A549 (cell line): ENCODE measurements at regions not wholly inside any gene's neighbourhood (a gene's known extent, or its start where the extent isn't known, plus 50 kb on each side); places are given as distances from the start of the nearest gene placed in this dataset.
A peak's percentile ranks its signal among the peaks of the same experiment; 100 is the strongest.
"Not testable (repeated sequence)": the region's sequence is repeated elsewhere in the genome, so short reads cannot be mapped to it uniquely, and the experiment has no call there.

Experiments used
- ATAC-seq, 2 experiments: fragments of 200-7000 bp in 1 of 2; fragments of >200 bp in 1 of 2; cut with Nextera tagmentation in 1 of 2; cut with Tn5 transposase in 1 of 2; 3 replicates each; pipeline versions ENCODE4 v1.8.0 to v1.9.1; 2018 to 2020; ENCODE audit warnings: mild to moderate bottlenecking in 1 of 2, moderate library complexity in 1 of 2
- CTCF ChIA-PET: fragments of 300-600 bp; sonication (Branson Sonifier 250); formaldehyde crosslinking; extraction: SDS; loops from one replicate; lab custom pipeline; 2021; ENCODE audit warnings: antibody characterized with exemption, inconsistent platforms; lab: Yijun Ruan, JAX
- POLR2A ChIA-PET: fragments of 350-600 bp; formaldehyde crosslinking; extraction: SDS; loops from one replicate; lab custom pipeline; 2021; ENCODE audit warnings: antibody characterized with exemption, inconsistent platforms; lab: Yijun Ruan, JAX
- DNase-seq, 2 experiments: peaks; one replicate each; pipeline versions ENCODE4 v3.0.0 to v3.0.0-alpha.2; 2011 to 2016; ENCODE audit warnings: low read depth in 1 of 2, low spot score in 1 of 2
- FAIRE-seq: peaks from 2 replicates; lab custom pipeline; 2011; peaks lifted over from hg19 to GRCh38; lab: Jason Lieb, UNC
- H3K27ac ChIP-seq, 2 experiments: fragments of >200 bp; sonication (Bioruptor Twin); formaldehyde crosslinking; 3 replicates each; pipeline ENCODE4 v1.5.1; 2016 to 2017
- H3K4me1 ChIP-seq: fragments of >200 bp; sonication (Bioruptor Twin); formaldehyde crosslinking; 3 replicates; pipeline ENCODE4 v1.6.1; 2016
- H3K4me2 ChIP-seq: fragments of >200 bp; sonication (Bioruptor Twin); formaldehyde crosslinking; 3 replicates; pipeline ENCODE4 v1.6.1; 2016
- H3K4me3 ChIP-seq: fragments of >200 bp; sonication (Bioruptor Twin); formaldehyde crosslinking; 3 replicates; pipeline ENCODE4 v1.5.1; 2016
- H3K9me3 ChIP-seq: fragments of >200 bp; sonication (Bioruptor Twin); formaldehyde crosslinking; 3 replicates; pipeline ENCODE4 v1.6.1; 2016
- ATOH8 ChIP-seq: fragments of 250-450 bp; sonication (Bioruptor Pico); IDR thresholded peaks from 2 replicates; pipeline ENCODE4 v1.5.0; 2020; ENCODE audit warnings: low read depth, mild to moderate bottlenecking, moderate library complexity
- BCL3 ChIP-seq: fragments of >200 bp; sonication (Bioruptor Twin); formaldehyde crosslinking; IDR thresholded peaks from 3 replicates; pipeline ENCODE4 v1.6.1; 2016
- BHLHE40 ChIP-seq: IDR thresholded peaks from 2 replicates; pipeline ENCODE4 v1.6.1; 2012; ENCODE audit warnings: low read depth, low read length, inconsistent platforms
- EP300 ChIP-seq, 2 experiments: fragments of >200 bp; sonication (Bioruptor Twin); formaldehyde crosslinking; IDR thresholded peaks; 2 replicates in 1 of 2; 3 replicates in 1 of 2; pipeline ENCODE4 v1.6.1; 2016 to 2017
- HES2 ChIP-seq: fragments of >200 bp; sonication (Bioruptor Twin); formaldehyde crosslinking; IDR thresholded peaks from 2 replicates; pipeline ENCODE4 v1.6.1; 2016
- JUN ChIP-seq, 2 experiments: fragments of >200 bp; sonication (Bioruptor Twin); formaldehyde crosslinking; IDR thresholded peaks; 2 replicates in 1 of 2; 3 replicates in 1 of 2; pipeline ENCODE4 v1.6.1; 2016 to 2017
- KDM5A ChIP-seq: fragments of 200-600 bp; sonication (generic); IDR thresholded peaks from 2 replicates; pipeline ENCODE4 v1.6.1; 2016; ENCODE audit warnings: antibody characterized with exemption, mild to moderate bottlenecking
- NFE2L2 ChIP-seq: fragments of 150-350 bp; conservative IDR thresholded peaks from 2 replicates; pipeline ENCODE4 v1.6.1; 2014; ENCODE audit warnings: low read length
- PBX3 ChIP-seq: IDR thresholded peaks from 2 replicates; pipeline ENCODE4 v1.6.1; 2012
- POLR2A ChIP-seq: IDR thresholded peaks from 2 replicates; pipeline ENCODE4 v1.6.1; 2012; ENCODE audit warnings: mild to moderate bottlenecking, low read length
- RAD21 ChIP-seq, 2 experiments: fragments of >200 bp in 1 of 2; sonication (Bioruptor Twin) in 1 of 2; formaldehyde crosslinking in 1 of 2; IDR thresholded peaks in 1 of 2; conservative IDR thresholded peaks in 1 of 2; 2 replicates in 1 of 2; 3 replicates in 1 of 2; pipeline ENCODE4 v1.6.1; 2012 to 2018; ENCODE audit warnings: inconsistent platforms in 1 of 2
- TP53 ChIP-seq: fragments of 250-450 bp; sonication (Bioruptor Pico); IDR thresholded peaks from 2 replicates; pipeline ENCODE4 v1.5.0; 2021; ENCODE audit warnings: mild to moderate bottlenecking, moderate library complexity
- ZFP36 ChIP-seq: fragments of 450-650 bp; IDR thresholded peaks from 2 replicates; pipeline ENCODE4 v1.6.1; 2014; ENCODE audit warnings: borderline replicate concordance; ENCODE audit not compliant: partially characterized antibody
- ZSCAN20 ChIP-seq: fragments of 250-450 bp; sonication (Bioruptor Pico); IDR thresholded peaks from 2 replicates; pipeline ENCODE4 v1.8.0; 2022; ENCODE audit warnings: mild to moderate bottlenecking, moderate library complexity
- WGBS: methylation state at CpG from one replicate; pipeline ENCODE4 v1.1.6; 2017; ENCODE audit errors: missing lambda C conversion rate; 5-methylcytosine and 5-hydroxymethylcytosine counted together
- TF ChIP-seq, protein P1 (sequence below): fragments of >200 bp; sonication (Bioruptor Twin); formaldehyde crosslinking; IDR thresholded peaks from 3 replicates; pipeline ENCODE4 v1.5.1; 2016
- TF ChIP-seq, protein P2 (sequence below): fragments of 200-600 bp; sonication (generic); IDR thresholded peaks from 2 replicates; pipeline ENCODE4 v1.6.1; 2016; ENCODE audit warnings: antibody characterized with exemption, mild to moderate bottlenecking, moderate library complexity
- TF ChIP-seq, protein P3 (sequence below): fragments of 450-650 bp; IDR thresholded peaks from 2 replicates; pipeline ENCODE4 v1.6.1; 2014; ENCODE audit warnings: antibody characterized with exemption

DNA sequence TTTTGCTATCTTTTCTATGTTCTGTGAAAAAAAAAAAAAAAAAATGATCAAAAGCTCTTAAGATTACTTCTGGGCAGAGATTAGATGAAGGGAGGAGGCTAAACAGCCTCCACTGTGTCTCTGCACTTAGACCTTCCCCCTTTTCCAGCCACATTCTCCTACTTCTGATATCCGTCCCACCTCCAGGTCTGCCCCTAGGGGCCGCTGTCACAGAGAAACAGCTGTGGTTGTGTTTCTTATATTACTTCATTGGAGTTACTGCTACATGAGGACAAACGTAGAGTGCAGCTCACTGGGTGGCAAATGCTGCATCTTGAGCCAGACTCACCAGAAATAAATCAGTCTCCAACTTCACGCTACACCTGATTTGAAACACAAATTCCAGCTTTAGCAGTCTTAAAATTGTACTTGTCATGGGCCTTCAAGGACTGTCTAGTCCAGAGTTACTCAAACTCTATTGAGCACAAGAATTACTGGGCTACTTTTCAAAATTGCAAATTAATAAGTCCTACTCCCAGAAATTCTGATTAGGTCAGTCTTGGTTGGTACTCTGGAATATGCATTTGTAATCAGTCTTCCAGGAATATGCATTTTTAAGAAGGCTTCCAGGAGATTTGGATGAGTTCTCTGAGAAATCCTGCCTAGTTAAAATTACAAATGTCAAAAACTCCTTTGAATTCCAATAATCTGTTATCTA lies 125.2 kb upstream of the PTBP2 start:
- TF ChIP-seq, protein P1, sequence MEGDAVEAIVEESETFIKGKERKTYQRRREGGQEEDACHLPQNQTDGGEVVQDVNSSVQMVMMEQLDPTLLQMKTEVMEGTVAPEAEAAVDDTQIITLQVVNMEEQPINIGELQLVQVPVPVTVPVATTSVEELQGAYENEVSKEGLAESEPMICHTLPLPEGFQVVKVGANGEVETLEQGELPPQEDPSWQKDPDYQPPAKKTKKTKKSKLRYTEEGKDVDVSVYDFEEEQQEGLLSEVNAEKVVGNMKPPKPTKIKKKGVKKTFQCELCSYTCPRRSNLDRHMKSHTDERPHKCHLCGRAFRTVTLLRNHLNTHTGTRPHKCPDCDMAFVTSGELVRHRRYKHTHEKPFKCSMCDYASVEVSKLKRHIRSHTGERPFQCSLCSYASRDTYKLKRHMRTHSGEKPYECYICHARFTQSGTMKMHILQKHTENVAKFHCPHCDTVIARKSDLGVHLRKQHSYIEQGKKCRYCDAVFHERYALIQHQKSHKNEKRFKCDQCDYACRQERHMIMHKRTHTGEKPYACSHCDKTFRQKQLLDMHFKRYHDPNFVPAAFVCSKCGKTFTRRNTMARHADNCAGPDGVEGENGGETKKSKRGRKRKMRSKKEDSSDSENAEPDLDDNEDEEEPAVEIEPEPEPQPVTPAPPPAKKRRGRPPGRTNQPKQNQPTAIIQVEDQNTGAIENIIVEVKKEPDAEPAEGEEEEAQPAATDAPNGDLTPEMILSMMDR = peak; percentile 25; the same call in 1 of the 3 replicates
- TF ChIP-seq PBX3 = no peak
- TF ChIP-seq, all 56 proteins: peak for 1
- Histone ChIP-seq H3K9me3 (no peaks in the 10 kb centered on the region), H3K27ac (no peak overlapping the region), H3K4me1 (no peaks in the 10 kb centered on the region), H3K4me3 (no peak overlapping the region), H3K4me2 (no peak overlapping the region)
- WGBS = 24% methylated on average over 4 of the region's 4 CpGs
- peak; percentile 50 to 77; a peak in 4 of 6 replicates for ATAC-seq
- no peak for FAIRE-seq
- POLR2A ChIA-PET = no interaction called here
- DNase-seq = peak; percentile 8 to 20
- CTCF ChIA-PET = interaction anchor here (0.6 to 0.9 kb wide), 4 partner anchors 35 to 1270 kb away, joined by 3 to 5 read pairs (median 4); no protein-coding TSS in a partner anchor

DNA sequence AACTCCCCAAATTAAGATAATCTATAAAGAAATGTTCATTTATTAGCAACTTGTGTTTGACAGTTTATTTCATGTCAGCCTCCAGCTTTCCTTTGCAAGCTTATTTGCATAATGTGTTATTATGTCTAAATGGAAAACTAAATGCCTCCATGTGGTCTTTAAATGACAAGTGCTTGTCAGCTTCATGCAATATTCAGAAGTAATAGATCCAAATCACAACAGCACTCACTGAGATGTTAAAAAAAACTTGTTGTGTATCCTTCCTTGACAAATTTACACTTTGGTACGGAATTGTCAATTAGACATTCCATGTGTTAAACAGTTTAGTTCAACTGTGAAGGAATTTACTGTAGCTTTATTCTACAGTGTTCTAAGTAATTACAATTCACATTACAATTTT lies 124.4 kb upstream of the PTBP2 start:
- DNase-seq (no peak), FAIRE-seq (no peak), ATAC-seq (no peak)
- WGBS = 68% methylated on average over 1 of the region's 1 CpG
- Histone ChIP-seq H3K4me3 (no peak overlapping the region), H3K27ac (no peak overlapping the region), H3K4me2 (no peak overlapping the region), H3K9me3 (no peaks in the 10 kb centered on the region), H3K4me1 (no peaks in the 10 kb centered on the region)
- ChIA-PET POLR2A (no interaction called here), CTCF (no interaction called here)
- TF ChIP-seq ATOH8 = no peak

- 32% methylated on average over 4 of the region's 4 CpGs for WGBS
- Histone ChIP-seq H3K27ac (no peak overlapping the region), H3K4me2 (no peak overlapping the region), H3K4me1 (no peaks in the 10 kb centered on the region), H3K9me3 (no peaks in the 10 kb centered on the region), H3K4me3 (no peak overlapping the region)
- DNase-seq (no peak), ATAC-seq (no peak), FAIRE-seq (no peak)
- TF ChIP-seq BHLHE40 = no peak
- TF ChIP-seq, protein P2, sequence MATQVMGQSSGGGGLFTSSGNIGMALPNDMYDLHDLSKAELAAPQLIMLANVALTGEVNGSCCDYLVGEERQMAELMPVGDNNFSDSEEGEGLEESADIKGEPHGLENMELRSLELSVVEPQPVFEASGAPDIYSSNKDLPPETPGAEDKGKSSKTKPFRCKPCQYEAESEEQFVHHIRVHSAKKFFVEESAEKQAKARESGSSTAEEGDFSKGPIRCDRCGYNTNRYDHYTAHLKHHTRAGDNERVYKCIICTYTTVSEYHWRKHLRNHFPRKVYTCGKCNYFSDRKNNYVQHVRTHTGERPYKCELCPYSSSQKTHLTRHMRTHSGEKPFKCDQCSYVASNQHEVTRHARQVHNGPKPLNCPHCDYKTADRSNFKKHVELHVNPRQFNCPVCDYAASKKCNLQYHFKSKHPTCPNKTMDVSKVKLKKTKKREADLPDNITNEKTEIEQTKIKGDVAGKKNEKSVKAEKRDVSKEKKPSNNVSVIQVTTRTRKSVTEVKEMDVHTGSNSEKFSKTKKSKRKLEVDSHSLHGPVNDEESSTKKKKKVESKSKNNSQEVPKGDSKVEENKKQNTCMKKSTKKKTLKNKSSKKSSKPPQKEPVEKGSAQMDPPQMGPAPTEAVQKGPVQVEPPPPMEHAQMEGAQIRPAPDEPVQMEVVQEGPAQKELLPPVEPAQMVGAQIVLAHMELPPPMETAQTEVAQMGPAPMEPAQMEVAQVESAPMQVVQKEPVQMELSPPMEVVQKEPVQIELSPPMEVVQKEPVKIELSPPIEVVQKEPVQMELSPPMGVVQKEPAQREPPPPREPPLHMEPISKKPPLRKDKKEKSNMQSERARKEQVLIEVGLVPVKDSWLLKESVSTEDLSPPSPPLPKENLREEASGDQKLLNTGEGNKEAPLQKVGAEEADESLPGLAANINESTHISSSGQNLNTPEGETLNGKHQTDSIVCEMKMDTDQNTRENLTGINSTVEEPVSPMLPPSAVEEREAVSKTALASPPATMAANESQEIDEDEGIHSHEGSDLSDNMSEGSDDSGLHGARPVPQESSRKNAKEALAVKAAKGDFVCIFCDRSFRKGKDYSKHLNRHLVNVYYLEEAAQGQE = no peak
- no peak for TF ChIP-seq BCL3
- TF ChIP-seq TP53 (CRISPR knock-in tag) = no peak
- TF ChIP-seq, protein P3, sequence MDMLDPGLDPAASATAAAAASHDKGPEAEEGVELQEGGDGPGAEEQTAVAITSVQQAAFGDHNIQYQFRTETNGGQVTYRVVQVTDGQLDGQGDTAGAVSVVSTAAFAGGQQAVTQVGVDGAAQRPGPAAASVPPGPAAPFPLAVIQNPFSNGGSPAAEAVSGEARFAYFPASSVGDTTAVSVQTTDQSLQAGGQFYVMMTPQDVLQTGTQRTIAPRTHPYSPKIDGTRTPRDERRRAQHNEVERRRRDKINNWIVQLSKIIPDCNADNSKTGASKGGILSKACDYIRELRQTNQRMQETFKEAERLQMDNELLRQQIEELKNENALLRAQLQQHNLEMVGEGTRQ = no peak
- no peak for TF ChIP-seq NFE2L2
- no peak for TF ChIP-seq HES2
- TF ChIP-seq RAD21 (conservative IDR thresholded peaks at IDR 0.05 in 1 of 2, IDR thresholded peaks at IDR 0.05 in 1 of 2) = no peak
- TF ChIP-seq KDM5A = no peak
- no peak for TF ChIP-seq JUN (IDR thresholded peaks at IDR 0.05)
- TF ChIP-seq EP300 (IDR thresholded peaks at IDR 0.05) = no peak
- no peak for TF ChIP-seq ZSCAN20 (CRISPR knock-in tag)
- no peak for TF ChIP-seq POLR2A
- no peak for TF ChIP-seq ZFP36
- ChIA-PET CTCF (interaction anchor here (0.6 kb wide), 1 partner anchor 1291 kb away, joined by 3 read pairs; no protein-coding TSS in a partner anchor), POLR2A (no interaction called here)
Observed at GRCh38 chr1:96598416-96599168, 123.0 kb upstream of the PTBP2 start.

DNA sequence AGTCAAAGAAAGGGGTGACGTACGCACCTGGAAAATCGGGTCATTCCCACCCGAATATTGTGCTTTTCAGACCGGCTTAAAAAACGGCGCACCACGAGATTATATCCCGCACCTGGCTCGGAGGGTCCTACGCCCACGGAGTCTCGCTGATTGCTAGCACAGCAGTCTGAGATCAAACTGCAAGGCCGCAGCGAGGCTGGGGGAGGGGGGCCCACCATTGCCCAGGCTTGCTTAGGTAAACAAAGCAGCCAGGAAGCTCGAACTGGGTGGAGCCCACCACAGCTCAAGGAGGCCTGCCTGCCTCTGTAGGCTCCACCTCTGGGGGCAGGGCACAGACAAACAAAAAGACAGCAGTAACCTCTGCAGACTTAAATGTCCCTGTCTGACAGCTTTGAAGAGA lies 117.0 kb upstream of the PTBP2 start:
- FAIRE-seq, POLR2A ChIA-PET, H3K9me3 ChIP-seq, H3K4me2 ChIP-seq, ATAC-seq, CTCF ChIA-PET, DNase-seq, H3K27ac ChIP-seq, H3K4me1 ChIP-seq, H3K4me3 ChIP-seq: not testable (repeated sequence)
- 65% methylated on average over 14 of the region's 16 CpGs for WGBS
